ENCODE measurements at regions not wholly inside any gene's neighbourhood (a gene's known extent, or its start where the extent isn't known, plus 50 kb on each side); places are given as distances from the start of the nearest gene placed in this dataset.

- TF ChIP-seq EZH2 (IDR thresholded peaks at IDR 0.05) (no peak), POLR2AphosphoS5 (IDR thresholded peaks at IDR 0.05; ENCODE audit: borderline replicate concordance, low read depth, low read length) (no peak)
Measured at GRCh38 chr12:19659501-19659900, 220.2 kb downstream of the AEBP2 start.
